ENCODE measurements at regions not wholly inside any gene's neighbourhood (a gene's known extent, or its start where the extent isn't known, plus 50 kb on each side); places are given as distances from the start of the nearest gene placed in this dataset.

DNA sequence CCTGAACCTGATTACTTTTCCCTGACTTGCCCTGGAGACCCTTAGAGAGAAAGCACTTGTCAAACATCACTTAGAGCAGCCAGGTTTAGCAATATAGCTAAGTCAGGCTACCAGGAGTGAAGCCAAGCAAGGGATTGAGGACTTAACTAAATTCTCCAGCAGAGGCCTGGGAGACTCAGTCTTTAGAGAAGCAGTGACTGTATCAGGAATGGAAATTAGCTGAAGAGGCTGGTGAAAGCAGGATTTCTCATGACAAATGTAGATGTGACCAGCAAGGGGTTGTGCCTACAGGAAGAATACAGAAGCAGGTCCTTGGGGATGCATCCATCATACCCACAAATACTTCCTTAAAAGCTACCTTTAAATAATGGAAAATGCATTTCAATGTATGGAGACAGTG lies 368.9 kb upstream of the MEIS1 start:
- ChIA-PET CTCF (no interaction called here), POLR2A (no interaction called here)
- Mint-ChIP-seq H3K27ac (no peak overlapping the region), H3K4me3 (no peak overlapping the region), H3K36me3 (ENCODE audit: low read depth) (no peaks in the 10 kb centered on the region), H3K9me3 (ENCODE audit: insufficient read depth) (no peaks in the 10 kb centered on the region), H3K27me3 (ENCODE audit: low read depth) (no peaks in the 10 kb centered on the region), H3K4me1 (ENCODE audit: low read depth) (no peaks in the 10 kb centered on the region)
- ATAC-seq, result no peak
- DNase-seq, result no peak

- Mint-ChIP-seq H3K27me3 (ENCODE audit: low read depth) (no peaks in the 10 kb centered on the region), H3K27ac (no peak overlapping the region), H3K9me3 (ENCODE audit: insufficient read depth) (no peaks in the 10 kb centered on the region), H3K36me3 (ENCODE audit: low read depth) (no peaks in the 10 kb centered on the region), H3K4me1 (ENCODE audit: low read depth) (no peaks in the 10 kb centered on the region), H3K4me3 (no peak overlapping the region)
- no peak for DNase-seq
- ChIA-PET POLR2A (no interaction called here), CTCF (no interaction called here)
- no peak for ATAC-seq
Observed at GRCh38 chr2:66059332-66059731, 375.6 kb upstream of the MEIS1 start.

DNA sequence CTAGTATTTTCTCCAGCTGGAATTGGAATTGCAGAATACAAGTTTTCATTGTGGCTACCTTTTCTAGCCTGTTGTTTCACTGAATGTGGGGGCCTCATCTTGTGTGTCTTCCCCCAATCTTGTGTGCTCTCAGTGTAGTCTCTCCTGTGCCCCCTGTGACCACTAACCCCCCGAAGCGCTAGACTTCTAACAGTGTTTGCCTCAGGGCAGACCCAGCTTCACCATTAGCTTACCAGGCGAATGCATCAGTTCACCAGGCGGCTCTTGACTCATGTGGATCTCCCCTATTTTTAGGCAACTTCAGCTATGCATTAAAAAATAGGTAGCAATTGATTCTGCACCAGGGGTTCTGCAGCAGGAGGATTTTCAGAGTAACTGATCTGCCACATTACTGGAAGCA lies 376.2 kb upstream of the MEIS1 start:
- CTCF ChIA-PET, result no interaction called here
- H3K4me3 Mint-ChIP-seq, result no peak overlapping the region
- H3K36me3 Mint-ChIP-seq (ENCODE audit: low read depth), result no peaks in the 10 kb centered on the region
- no peak for DNase-seq
- H3K27me3 Mint-ChIP-seq (ENCODE audit: low read depth), result no peaks in the 10 kb centered on the region
- H3K9me3 Mint-ChIP-seq (ENCODE audit: insufficient read depth), result no peaks in the 10 kb centered on the region
- H3K27ac Mint-ChIP-seq, result no peak overlapping the region
- no peak for ATAC-seq
- no peaks in the 10 kb centered on the region for H3K4me1 Mint-ChIP-seq (ENCODE audit: low read depth)
- POLR2A ChIA-PET, result no interaction called here

DNA sequence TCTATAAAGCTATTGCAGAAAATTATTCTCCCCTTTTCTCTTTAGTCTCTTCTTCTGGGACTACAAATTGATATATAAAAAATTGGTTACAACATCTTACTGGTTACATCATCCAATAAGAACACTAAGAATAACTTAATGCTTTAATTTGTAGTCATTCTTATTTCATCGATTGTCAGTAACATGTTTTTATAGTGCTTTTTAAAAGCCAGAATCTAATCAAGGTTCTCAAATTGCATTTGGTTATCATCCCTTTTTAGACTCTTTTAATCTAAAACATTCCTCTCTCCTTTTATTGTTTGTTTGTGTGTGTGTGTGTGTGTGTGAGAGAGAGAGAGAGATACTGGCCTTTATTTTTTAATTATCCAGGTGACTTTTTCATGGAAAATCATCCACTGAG lies 377.1 kb upstream of the MEIS1 start:
- no peaks in the 10 kb centered on the region for H3K36me3 Mint-ChIP-seq (ENCODE audit: low read depth)
- ChIA-PET POLR2A (no interaction called here), CTCF (no interaction called here)
- H3K27me3 Mint-ChIP-seq (ENCODE audit: low read depth), result no peaks in the 10 kb centered on the region
- ATAC-seq (no peak), DNase-seq (no peak)
- H3K27ac Mint-ChIP-seq, result no peak overlapping the region
- H3K4me1 Mint-ChIP-seq (ENCODE audit: low read depth), result no peaks in the 10 kb centered on the region
- no peak overlapping the region for H3K4me3 Mint-ChIP-seq
- H3K9me3 Mint-ChIP-seq (ENCODE audit: insufficient read depth), result no peaks in the 10 kb centered on the region

DNA sequence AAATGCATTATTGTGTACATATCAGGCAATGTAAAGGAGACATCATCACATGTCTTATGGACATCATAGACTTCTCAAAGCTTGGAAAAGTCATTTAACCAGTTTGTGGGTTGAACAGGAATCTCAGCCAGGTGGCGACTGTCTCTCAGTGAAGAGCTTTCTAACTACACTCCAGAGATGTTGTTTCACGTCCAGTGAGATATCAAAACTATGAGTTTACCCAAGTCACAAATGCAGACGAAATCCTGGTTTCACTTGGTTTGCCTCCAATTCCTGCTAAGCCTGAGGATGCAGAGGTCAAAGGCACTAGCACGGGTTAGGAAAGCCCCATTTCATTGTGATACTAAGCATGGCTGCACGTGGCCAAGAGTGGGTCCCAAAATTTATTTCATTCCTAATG lies 384.5 kb upstream of the MEIS1 start:
- H3K9me3 Mint-ChIP-seq (ENCODE audit: insufficient read depth), result no peaks in the 10 kb centered on the region
- H3K27ac Mint-ChIP-seq, result no peak overlapping the region
- no peak overlapping the region for H3K4me3 Mint-ChIP-seq
- ChIA-PET CTCF (no interaction called here), POLR2A (no interaction called here)
- no peaks in the 10 kb centered on the region for H3K36me3 Mint-ChIP-seq (ENCODE audit: low read depth)
- ATAC-seq (no peak), DNase-seq (no peak)
- no peaks in the 10 kb centered on the region for H3K4me1 Mint-ChIP-seq (ENCODE audit: low read depth)
- H3K27me3 Mint-ChIP-seq (ENCODE audit: low read depth), result no peaks in the 10 kb centered on the region

DNA sequence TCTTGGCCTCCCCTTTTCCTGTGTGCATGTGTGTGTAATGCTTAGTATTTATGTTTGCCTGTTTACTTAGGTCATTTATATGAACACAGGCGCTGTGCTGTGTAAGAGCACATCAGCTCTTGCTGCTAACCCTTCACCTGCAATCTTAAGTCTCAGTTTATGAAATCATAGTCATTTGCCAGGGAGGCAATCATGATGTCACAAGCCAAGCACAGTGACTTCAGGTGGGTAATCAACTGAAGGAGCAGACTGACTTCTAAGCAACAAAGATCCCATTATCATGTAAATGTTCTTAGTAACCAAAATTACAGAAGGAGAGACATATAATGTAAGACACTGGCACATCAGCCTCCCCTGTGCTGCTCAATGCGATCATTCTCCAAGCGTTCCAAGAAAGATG lies 386.3 kb upstream of the MEIS1 start:
- H3K4me3 Mint-ChIP-seq, result no peak overlapping the region
- POLR2A ChIA-PET, result no interaction called here
- H3K27me3 Mint-ChIP-seq (ENCODE audit: low read depth), result no peaks in the 10 kb centered on the region
- CTCF ChIA-PET, result no interaction called here
- no peak overlapping the region for H3K27ac Mint-ChIP-seq
- no peaks in the 10 kb centered on the region for H3K9me3 Mint-ChIP-seq (ENCODE audit: insufficient read depth)
- no peaks in the 10 kb centered on the region for H3K4me1 Mint-ChIP-seq (ENCODE audit: low read depth)
- ATAC-seq (no peak), DNase-seq (no peak)
- no peaks in the 10 kb centered on the region for H3K36me3 Mint-ChIP-seq (ENCODE audit: low read depth)

GRCh38 chr2:66041902-66042657 lies 392.8 kb upstream of the MEIS1 start:
- H3K4me1 Mint-ChIP-seq (ENCODE audit: low read depth), result no peaks in the 10 kb centered on the region
- ATAC-seq (no peak), DNase-seq (no peak)
- H3K27ac Mint-ChIP-seq, result no peak overlapping the region
- ChIA-PET POLR2A (no interaction called here), CTCF (no interaction called here)
- no peaks in the 10 kb centered on the region for H3K27me3 Mint-ChIP-seq (ENCODE audit: low read depth)
- H3K4me3 Mint-ChIP-seq, result no peak overlapping the region
- H3K36me3 Mint-ChIP-seq (ENCODE audit: low read depth), result no peaks in the 10 kb centered on the region
- no peaks in the 10 kb centered on the region for H3K9me3 Mint-ChIP-seq (ENCODE audit: insufficient read depth)

GRCh38 chr2:66036948-66037347 lies 398.0 kb upstream of the MEIS1 start:
- ATAC-seq, result no peak
- POLR2A ChIA-PET, result no interaction called here
- Mint-ChIP-seq H3K4me3 (no peak overlapping the region), H3K27ac (no peak overlapping the region), H3K9me3 (ENCODE audit: insufficient read depth) (no peaks in the 10 kb centered on the region), H3K36me3 (ENCODE audit: low read depth) (no peaks in the 10 kb centered on the region), H3K27me3 (ENCODE audit: low read depth) (no peaks in the 10 kb centered on the region), H3K4me1 (ENCODE audit: low read depth) (no peaks in the 10 kb centered on the region)
- DNase-seq, result no peak
- CTCF ChIA-PET, result no interaction called here

GRCh38 chr2:66034467-66034866 lies 400.5 kb upstream of the MEIS1 start:
- H3K27me3 Mint-ChIP-seq (ENCODE audit: low read depth), result no peaks in the 10 kb centered on the region
- no peak for DNase-seq
- CTCF ChIA-PET, result no interaction called here
- no peaks in the 10 kb centered on the region for H3K36me3 Mint-ChIP-seq (ENCODE audit: low read depth)
- no peak for ATAC-seq
- H3K9me3 Mint-ChIP-seq (ENCODE audit: insufficient read depth), result no peaks in the 10 kb centered on the region
- POLR2A ChIA-PET, result no interaction called here
- no peaks in the 10 kb centered on the region for H3K4me1 Mint-ChIP-seq (ENCODE audit: low read depth)
- H3K27ac Mint-ChIP-seq, result no peak overlapping the region
- H3K4me3 Mint-ChIP-seq, result no peak overlapping the region

- DNase-seq (no peak), ATAC-seq (no peak)
- Mint-ChIP-seq H3K36me3 (ENCODE audit: low read depth) (no peaks in the 10 kb centered on the region), H3K4me3 (no peak overlapping the region), H3K9me3 (ENCODE audit: insufficient read depth) (no peaks in the 10 kb centered on the region), H3K27ac (no peak overlapping the region), H3K4me1 (ENCODE audit: low read depth) (no peaks in the 10 kb centered on the region), H3K27me3 (ENCODE audit: low read depth) (no peaks in the 10 kb centered on the region)
- CTCF ChIA-PET, result no interaction called here
- POLR2A ChIA-PET, result no interaction called here
Observed at GRCh38 chr2:66032226-66032775, 402.6 kb upstream of the MEIS1 start.

GRCh38 chr2:66031236-66031635 lies 403.7 kb upstream of the MEIS1 start:
- Mint-ChIP-seq H3K9me3 (ENCODE audit: insufficient read depth) (no peaks in the 10 kb centered on the region), H3K4me1 (ENCODE audit: low read depth) (no peaks in the 10 kb centered on the region), H3K27me3 (ENCODE audit: low read depth) (no peaks in the 10 kb centered on the region), H3K27ac (no peak overlapping the region), H3K4me3 (no peak overlapping the region), H3K36me3 (ENCODE audit: low read depth) (no peaks in the 10 kb centered on the region)
- ATAC-seq, result no peak
- no peak for DNase-seq
- POLR2A ChIA-PET, result no interaction called here
- CTCF ChIA-PET, result no interaction called here

DNA sequence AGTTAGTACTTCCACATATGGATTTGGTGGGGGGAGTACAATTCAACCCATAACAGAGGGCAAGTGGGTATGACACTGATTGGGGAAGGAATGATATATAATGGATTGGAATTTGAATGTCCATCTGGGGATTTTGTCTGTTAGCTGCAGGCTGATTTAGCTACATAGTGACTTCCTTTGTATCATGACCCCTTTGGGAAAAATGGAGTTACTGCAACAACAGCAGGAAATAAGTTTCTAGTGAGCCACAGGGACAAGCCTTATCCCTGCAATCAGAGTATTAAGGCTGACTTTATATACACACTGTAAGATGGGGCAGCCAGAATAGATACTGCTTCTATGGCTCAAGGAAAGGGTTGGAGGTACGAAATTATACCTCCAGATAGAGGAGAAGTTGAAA lies 404.4 kb upstream of the MEIS1 start:
- no peaks in the 10 kb centered on the region for H3K36me3 Mint-ChIP-seq (ENCODE audit: low read depth)
- POLR2A ChIA-PET, result no interaction called here
- H3K4me1 Mint-ChIP-seq (ENCODE audit: low read depth), result no peaks in the 10 kb centered on the region
- CTCF ChIA-PET, result no interaction called here
- ATAC-seq (no peak), DNase-seq (no peak)
- H3K9me3 Mint-ChIP-seq (ENCODE audit: insufficient read depth), result no peaks in the 10 kb centered on the region
- no peak overlapping the region for H3K27ac Mint-ChIP-seq
- H3K4me3 Mint-ChIP-seq, result no peak overlapping the region
- H3K27me3 Mint-ChIP-seq (ENCODE audit: low read depth), result no peaks in the 10 kb centered on the region

DNA sequence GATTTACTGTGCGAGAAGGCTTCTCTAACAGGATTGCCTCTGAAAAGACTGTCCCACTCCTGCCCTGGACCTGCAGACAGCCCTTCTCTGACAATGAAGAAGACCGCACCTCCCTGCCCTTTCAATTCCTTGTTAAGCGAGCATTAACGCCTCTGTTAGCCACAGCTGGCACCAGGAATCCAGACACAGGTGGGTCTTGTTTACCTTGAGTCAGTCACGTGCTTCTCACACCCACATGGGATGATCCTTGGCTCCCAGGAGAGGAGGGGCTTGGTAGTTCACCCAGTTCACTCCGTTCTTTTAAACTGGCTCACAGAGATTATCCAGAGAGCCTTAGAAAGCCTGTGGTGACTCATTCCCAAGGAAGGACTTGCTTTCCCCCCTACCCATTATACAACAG lies 410.5 kb upstream of the MEIS1 start:
- Mint-ChIP-seq H3K9me3 (ENCODE audit: insufficient read depth) (no peaks in the 10 kb centered on the region), H3K36me3 (ENCODE audit: low read depth) (no peaks in the 10 kb centered on the region), H3K4me1 (ENCODE audit: low read depth) (no peaks in the 10 kb centered on the region), H3K27ac (no peak overlapping the region), H3K27me3 (ENCODE audit: low read depth) (no peaks in the 10 kb centered on the region), H3K4me3 (no peak overlapping the region)
- DNase-seq (no peak), ATAC-seq (no peak)
- ChIA-PET CTCF (no interaction called here), POLR2A (no interaction called here)
